ENCODE measurements at regions not wholly inside any gene's neighbourhood (a gene's known extent, or its start where the extent isn't known, plus 50 kb on each side); places are given as distances from the start of the nearest gene placed in this dataset.

GRCh38 chr2:220460257-220460985 is 833.0 kb downstream of the SLC4A3 start:
- TF ChIP-seq BHLHE40 (IDR thresholded peaks at IDR 0.05; ENCODE audit: borderline replicate concordance) (no peak), SP1 (IDR thresholded peaks at IDR 0.05) (no peak), NFRKB (IDR thresholded peaks at IDR 0.05) (no peak), FOXA1 (IDR thresholded peaks at IDR 0.05) (no peak), FOXM1 (IDR thresholded peaks at IDR 0.05; ENCODE audit: borderline replicate concordance) (no peak)

Data from HEK293T (cell line).